ENCODE measurements at regions not wholly inside any gene's neighbourhood (a gene's known extent, or its start where the extent isn't known, plus 50 kb on each side); places are given as distances from the start of the nearest gene placed in this dataset.

DNA sequence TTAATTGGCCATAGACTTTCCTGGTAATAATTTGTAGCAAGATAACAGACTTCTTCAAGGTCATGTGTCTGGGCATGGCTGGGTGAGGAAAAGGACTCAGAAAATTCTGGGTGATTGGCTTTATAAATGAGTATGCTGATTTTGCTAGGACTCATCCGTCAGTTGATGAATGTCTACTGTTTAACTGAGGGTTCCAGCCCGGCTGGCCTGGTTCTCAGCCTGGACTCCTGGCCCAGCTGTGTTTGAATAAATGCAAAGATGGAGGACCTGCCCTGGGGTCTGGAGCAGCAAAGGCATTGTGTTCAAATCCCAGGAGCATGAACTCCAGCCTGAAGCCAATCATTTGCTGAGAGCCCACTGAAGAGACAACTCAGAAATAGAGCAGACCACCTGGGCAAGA lies 323.2 kb downstream of the LRFN2 start:
- no peak for DNase-seq

DNA sequence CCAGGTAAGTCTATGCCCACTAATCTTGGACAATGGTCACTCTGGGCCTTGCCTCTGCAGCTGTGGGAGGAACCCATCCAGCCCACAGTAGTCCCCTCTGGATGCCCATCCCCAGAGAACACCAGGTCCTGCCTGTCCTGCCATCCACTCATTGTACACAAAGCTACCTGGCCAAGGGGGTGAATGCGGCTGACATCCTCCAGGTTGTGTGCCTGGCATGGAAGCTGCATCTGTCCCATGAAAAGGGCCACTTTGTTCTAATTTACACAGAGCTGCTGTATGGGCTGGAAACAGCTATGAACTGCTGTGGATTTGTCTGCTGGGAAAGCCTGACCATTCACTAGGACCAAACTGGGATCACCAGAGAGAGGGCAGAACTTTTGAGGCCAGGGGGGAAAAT lies 324.8 kb downstream of the LRFN2 start:
- DNase-seq: no peak

DNA sequence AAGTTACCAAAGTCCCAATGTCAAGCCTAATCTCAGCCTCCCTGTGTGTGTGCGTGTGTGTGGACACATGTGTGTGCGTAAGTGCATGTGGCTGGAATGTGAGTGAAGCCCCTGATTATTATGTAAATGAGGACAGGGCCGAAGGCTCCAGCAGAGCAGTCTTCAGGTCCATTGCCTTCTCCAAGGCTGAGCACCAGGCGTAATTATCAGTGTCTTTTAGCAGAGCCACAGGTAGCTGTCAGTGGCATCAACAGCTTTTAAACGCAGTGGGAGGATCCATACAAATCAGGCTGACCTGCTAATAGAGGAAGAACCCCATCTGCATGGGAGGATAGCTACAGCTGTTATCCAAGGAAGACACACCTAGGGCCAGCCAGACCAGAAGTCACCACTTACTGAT lies 324.3 kb upstream of the MOCS1 start:
- DNase-seq: peak; percentile 24

DNA sequence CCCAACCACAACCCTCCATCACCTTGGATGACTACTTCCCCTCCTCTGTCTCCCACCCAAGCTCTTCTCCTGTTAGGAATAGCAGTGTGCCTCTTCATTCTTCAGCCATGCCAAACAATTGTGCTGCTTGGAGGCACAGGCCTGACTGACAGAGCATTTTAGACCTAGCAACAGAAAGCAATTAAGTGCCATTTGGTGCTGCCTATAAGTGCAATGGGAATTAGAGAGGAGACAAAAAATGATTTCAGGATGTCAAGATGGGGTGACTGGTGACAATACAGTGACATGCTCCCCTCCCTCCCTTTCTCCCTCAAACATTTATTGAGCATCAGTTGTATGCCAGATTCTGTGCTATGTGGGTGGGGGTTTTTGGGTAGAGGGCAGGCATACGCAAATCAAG lies 322.6 kb upstream of the MOCS1 start:
- DNase-seq: no peak

DNA sequence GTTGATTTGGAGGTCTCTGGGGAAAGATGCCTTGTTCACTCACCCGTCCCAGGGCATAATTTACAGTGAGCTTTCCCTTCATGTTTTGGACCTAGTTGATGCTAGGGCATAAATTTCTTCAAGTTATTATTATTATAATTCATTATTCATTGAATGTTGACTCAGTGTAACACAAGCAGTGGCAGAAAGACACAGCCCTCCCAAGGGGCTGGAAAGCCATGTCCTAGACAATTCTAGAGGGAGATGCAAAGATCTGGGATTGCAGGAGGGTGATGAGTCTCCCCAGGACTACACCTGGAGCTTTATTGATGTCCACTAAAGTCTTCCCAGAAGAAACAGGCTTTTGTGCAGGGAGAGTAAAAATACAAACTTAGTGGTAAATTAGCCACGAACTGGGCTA lies 322.0 kb upstream of the MOCS1 start:
- no peak for DNase-seq

DNA sequence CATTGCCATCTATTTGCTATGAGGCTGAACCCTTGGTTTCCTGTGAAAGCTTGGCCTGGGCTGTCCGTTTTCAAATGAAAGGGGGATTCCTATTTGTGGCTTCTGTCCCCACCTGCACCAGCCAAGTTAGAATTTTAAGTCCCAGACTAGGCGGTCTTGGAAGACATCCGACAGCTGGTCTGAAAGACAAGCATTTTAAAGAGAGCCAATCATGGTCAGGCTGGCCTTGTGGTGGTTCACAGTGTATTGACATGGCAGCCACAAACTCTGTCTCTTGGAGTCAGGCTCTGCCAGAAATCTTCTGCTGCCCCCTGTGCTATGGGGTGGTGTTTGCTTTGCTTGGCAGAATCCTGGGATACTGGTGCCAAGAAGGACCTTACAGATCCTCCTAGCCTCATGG lies 319.2 kb upstream of the MOCS1 start:
- no peak for DNase-seq

DNA sequence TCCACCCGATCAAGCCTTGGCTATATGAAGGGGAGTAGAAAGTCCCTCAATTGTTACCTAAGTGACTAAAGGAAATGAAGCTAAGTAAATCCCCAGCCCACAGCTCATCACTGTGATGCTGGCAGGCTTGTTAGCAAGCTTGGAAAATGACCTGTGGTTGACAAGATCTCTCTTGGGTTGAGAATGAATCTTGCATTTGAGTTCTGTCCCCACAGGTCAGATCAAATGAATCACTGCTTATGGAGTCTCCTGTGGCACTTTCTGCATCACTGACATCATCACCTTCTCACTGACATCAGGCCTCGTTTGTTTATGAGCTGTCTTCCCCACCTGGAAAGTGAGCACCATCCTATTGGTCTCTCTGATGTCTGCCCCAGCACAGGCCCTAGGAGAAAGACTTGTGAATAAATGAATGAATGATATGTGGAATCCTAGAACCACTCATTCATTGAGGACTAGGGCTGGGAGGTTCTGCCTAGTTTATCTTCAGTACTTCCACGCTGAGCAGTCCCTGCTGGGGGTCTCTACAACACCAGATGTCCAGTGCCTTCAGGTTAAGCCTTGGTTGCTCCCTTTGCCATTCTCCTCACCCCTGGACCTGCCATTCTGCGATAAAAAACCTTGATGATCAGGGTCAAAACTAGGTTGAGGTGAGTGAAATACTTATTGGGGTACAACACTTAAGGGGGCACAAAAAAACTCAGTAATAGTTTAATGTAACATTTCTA lies 318.4 kb upstream of the MOCS1 start:
- DNase-seq: no peak

DNA sequence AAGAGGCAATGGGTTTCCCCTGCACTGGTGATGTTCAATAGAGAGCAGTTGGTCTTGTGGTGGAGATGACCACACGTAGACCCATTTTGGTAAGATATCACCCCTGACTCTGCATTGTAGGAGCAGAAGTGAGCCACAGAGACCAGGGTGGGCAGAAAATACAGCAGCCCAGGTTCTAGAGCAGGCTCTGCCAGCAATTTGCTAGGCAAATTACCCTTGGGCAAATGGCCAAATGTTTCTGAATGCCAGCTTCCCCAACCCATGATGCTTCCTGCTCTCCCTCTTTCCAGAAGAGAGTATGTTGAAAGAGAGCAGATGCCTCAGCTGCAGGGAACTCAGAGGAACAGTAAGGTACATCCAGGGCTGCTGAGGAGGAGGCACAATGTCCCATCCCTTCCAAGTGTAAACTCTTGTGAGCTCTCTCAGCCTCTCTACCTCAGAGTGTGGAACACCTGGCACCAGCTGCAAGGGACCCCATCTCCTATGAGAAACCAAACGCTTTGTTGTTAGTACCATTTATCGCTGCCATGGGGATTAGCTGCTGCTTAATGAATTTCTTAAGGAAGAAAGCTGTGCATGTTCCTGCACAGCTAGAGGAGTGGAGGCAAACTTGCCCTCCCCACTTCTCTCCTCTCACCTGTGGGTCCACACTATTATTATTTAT lies 317.5 kb upstream of the MOCS1 start:
- DNase-seq: peak; percentile 86

DNA sequence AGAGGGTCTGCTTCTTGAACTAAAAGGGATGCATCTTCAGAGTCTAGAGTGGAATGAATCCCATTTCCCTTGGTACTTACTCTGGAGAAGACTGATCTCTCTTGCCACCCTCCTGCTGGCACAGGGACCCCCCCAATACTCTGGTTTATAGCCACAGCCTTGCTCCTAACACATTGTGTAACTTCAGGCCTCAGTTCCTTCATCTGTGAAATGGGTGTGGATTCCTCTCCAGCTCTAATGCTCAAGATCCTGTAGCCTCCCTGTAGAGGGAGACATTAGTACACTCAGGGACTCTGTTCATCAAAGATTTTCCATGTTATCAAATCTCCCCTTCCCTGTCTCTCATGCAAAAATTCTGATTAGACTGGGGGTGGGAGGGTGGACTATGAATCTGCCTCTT lies 315.7 kb upstream of the MOCS1 start:
- no peak for DNase-seq

DNA sequence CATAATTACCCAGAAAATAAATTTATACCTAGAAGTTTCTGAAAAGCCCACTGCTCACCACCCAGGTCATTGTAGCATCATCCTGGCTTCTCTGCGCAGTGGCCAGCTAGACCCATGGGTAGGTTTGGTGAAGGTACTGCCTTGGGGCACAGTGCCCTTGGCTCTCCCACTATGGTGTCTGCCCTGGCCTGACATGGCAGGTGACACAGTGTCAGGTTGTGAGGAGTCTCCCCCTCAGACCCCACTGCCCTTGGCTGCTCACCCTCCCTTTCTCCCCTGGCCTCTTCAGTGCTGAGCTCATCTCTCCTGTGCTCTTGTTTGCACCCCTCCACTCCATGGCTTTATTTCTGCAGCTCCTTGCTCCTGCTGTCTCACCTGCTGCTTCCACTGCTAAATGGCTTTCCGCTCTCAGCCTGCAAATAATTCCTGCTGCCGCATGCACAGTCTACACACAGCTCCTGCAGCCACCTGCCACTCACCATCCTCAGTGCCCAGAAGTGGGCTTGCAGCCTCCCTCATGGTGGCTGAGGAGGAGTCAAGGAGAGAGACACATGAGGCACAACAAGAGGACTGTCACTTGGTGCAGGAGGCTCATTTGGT lies 313.4 kb upstream of the MOCS1 start:
- no peak for DNase-seq

DNA sequence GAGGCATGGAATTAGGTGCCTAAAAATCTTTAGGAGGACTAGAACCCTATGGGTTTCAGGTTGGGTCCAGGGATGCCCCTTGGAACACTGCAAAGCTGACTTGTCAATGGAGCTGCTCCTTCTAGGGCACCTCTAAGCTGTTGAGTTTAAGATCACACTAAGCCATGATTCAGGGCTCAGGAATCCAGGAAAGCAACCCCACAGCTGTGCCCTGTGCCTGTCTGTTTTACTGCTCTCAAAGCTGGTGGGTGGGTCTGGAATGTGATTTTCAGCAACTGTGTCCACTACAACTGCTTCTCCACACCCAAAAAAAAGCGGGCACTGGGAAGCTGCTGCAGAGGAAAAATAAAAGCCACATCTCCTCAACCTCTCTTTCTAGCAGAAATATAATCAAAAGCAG lies 310.4 kb upstream of the MOCS1 start:
- DNase-seq: no peak

DNA sequence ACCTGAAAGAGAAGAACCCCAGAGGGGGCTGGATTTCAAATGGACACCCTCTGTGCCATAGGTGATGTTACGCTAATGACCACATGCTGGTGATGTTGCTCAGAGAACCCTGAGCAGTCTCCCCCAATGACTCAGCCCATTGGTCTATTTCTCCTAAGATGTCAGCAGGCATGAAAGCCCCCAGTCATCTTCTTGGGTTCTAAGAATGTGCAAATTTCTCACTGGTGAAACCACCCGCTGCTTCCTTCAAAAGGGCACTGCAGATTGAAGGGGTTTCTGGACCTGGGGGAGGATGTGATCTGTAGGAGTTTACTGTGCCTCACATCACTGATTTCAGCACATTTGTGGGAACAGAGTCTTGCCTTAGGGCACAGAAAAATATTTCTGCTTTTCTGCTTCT lies 298.4 kb upstream of the MOCS1 start:
- no peak for DNase-seq

DNA sequence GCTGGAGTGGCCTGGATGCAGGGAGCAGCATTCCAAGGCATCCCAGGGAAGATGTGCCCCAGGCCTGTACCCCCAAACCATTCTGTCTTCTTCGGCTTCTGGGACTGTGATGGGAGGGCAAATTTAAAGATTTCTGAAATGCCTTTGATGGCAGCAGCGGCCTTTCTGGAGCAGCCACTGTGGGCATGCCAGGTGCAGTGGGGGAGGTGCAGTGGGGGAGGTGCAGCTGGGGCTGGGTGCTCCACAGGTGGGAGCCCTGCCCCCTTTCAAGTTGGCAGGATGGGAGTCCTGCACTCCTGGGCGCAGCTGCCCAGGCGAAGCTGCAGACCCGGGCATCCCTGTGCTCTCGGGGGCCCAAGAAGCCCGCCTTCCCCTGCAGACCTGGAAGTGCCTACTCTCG lies 293.5 kb upstream of the MOCS1 start:
- DNase-seq: no peak

DNA sequence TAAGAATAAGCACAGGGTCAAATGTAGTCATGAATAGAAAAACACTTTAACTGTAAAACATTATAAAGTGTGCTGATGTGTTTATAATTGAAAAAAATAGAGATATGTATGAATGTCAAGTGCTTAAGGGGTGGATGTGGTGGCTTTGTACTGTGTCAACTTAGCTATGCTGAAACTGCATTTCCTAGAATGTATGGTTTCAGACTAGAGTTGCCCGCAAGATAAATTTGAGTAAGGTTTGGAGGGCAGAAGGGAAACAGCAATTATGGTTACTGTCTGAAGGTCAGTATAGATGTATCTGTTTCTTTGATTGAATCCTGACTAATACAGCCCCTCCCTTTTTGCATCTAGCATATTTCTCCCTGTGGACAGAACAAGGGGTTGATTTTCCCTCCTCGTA lies 288.1 kb upstream of the MOCS1 start:
- DNase-seq: no peak

DNA sequence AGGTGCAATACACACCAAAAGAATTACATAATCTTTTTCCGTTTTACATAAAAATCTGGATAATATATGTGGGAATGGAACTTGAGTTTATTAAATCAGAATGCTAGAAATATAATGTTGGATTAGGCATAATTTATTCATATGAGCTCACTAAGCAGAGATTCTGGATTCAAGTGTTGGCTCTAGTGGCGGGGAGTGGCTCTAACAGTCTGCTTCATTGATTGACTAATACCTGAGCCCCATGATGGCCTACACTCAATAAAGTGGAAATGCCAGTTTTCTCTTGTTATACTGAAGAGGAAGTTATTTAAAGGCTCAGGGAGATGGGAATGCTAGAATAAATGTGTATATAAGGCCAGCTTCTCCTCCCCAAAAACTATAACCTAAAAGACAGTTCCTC lies 285.5 kb upstream of the MOCS1 start:
- DNase-seq: no peak

DNA sequence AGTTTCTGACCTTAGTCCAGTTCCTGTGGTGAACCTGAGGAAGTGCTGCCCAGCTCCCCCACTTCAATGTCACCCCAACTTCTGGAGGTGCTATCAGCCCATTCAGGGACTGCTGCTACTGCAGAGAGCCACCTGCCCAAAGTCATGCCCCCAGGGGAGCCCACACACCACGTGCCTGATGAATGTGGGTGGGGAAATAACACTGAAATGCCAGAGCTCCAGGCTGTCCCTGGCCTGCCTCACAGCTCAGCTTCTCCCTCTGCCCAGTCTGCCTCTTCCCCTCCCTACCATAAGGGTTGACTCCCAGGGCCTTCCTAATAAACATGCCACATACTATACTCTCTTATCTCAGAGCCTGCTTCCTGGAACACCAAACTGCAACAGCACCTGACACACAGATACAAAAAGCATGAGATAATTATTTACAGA lies 276.4 kb upstream of the MOCS1 start:
- no peak for DNase-seq

DNA sequence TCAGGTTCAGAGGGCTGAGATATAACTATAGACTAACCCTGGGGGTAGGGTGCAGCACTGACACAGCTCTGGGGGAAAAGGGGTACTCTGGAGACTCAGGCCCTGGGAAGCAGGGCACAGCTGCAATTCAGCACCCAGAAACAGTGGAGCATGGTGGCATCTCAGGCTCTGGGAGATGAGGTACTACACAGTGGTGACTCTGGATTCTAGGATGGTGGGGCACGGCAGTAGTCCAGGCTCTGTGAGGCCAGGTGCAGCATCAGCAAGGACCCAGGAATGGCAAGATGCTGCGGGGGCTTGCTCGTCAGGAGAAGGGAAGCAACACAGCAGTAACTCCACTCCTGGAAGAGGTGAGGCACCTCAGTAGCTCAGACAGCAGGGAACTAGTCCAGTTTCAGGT lies 271.5 kb upstream of the MOCS1 start:
- DNase-seq: no peak

DNA sequence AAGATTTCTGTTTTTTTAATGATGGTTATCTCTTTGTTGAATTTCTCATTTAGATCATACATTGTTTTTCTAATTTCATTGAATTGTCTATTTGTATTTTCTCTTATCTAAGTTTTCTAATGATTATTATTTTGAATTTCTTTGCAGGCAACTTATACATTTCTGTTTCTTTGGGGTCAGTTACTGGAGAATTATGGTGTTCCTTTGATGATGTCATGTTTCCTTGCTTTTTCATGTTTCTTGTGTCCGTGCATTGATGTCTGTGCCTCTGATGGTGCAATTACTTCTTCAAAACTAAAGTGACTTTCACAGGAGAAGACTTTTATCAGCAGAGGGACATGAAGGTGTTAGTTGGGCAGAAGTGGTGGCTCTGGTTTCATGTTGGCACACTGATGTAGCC lies 270.7 kb upstream of the MOCS1 start:
- DNase-seq: no peak

DNA sequence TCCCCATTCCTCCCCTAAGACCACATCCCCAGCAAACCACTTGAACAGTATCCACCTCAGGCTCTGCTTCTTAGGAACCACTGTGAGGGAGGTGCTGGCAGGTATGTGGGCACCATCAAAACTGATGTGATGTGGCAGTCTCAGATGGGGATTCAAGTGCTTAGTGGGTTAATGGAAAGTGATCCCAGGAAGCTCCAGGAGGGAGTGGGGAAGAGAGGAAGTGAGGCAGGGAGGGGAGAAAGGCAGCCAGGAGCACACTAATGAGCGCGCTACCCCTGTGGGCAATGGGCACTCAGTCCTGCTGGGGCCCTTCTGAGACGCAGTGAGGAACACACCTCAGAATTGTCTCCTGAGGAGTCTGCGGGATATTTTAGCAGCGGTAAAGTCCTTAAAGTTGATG lies 263.1 kb upstream of the MOCS1 start:
- DNase-seq: no peak

DNA sequence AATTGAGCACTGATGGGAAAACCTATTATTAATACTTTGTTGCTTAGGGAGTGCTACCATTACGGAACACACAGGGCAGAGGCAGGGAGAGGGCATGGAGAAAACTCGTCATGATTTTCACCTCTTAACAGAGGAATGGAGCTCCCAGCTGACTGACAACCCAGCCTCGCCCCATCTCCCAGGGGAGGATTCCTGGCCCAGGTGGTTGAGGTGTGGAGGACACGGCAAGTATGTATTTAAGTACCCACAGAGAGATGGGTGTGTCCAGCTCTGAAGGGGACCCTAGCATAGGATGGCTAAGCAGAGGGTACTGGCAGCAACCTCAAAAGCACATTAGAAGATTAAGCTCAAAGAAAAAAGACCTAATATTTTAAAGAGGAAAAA lies 261.9 kb upstream of the MOCS1 start:
- DNase-seq: no peak

DNA sequence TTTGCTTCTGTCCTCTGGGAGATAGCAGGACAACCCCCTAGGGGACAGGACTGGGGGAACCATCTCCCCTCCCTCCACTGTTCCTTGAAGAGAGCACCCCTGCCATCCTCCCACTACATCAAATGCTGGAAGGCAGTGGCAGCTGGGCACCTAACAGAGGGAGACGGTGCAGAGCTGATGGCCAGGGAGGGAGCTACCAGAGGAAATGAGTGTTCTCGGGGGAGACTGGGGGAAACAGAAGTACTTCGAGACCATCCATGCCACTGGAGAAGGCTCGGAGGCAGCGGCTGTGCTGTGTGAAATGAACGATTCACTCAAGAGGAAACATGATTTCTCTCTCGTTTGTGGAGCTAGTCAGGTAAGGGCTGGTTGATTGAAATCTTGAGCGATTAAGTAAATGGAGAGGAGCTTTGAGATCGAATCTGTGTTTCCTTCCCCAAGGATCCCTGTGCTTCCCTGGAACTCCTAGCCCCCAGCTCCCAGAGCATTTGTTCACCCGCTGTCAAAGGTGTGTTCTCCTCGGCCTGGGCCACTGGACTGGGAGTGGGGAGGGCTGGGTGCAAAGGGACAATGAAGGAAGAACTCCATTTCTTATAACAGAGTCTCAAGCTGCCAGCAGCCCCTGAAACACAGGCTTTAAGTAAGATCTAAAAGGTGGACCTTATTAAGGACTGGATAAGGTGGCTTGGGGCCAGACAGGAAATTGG lies 261.3 kb upstream of the MOCS1 start:
- no peak for DNase-seq

DNA sequence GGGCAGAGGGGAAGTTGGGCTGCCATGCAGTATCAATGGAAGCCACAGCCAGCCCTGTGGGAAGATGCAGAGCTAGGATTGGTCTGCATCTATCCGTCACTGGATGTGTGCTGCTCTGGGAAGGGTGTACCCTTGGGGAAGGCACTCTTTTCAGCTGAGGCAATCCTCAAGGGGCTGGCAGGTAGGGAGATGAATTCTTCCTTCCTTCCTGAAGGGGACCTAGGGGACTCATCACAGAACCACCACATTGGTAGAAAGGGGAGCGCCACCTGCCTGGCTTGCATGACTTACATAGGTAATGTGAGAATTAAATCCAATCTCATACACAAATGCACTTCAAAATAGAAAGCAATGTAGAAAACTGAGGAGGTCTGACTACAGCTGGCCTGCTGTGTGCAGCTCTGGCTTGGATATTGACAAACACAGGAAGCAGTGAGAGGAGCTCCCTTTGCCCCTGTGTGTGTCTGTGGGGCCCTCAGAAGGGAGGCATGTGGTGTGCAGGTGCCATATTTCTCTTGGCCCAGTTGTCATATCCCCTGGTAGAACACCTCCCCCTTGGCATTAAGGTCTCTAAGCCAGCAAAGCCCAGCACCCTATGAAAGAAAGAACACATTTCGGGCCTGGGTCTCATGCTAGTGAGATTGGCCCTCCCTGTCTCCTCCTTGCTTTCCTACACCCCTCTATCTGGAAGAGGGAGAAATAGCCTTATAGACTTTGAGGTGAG lies 260.3 kb upstream of the MOCS1 start:
- DNase-seq: no peak

DNA sequence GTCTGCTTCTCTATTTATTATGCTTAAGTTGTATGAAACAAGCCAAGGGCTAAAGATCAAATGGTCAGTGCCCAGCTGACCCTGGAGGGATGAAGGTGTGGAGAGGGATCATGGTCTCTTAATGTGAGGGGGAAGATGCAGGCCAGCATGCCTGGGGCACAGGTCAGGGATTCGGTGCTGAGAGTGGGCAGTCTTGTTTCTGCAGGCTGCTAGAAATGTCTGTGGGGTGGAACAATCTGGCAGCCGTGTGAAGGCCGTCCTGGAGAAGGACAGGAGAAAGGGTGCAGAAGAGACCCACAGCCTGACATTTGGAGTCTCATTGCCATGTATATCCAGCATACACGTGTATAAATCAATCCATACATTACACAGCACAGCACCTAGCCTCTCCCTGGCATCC lies 258.3 kb upstream of the MOCS1 start:
- DNase-seq: no peak
